ENCODE measurements at regions not wholly inside any gene's neighbourhood (a gene's known extent, or its start where the extent isn't known, plus 50 kb on each side); places are given as distances from the start of the nearest gene placed in this dataset.

DNA sequence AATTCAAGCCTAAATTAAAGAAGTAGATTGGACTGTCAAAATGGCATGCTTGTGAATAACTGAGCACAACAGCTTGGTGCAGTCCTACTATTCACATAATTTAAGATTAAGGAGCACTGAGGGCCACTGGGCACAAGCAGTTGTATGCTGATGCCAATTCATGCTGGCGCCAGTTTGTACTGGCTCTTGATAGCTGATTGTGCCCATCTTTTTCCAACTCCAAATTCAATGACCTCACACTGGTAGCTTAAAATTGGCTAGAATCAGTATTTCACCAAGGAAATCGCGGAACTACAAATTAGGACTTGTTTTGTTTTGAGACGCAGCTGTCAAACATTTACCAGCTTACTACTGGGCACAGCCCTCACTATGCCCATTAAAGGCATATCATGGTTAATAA, 969.2 kb downstream of the JRKL start:
- CTCF ChIA-PET = no interaction called here
- Histone ChIP-seq H4K20me1 (ENCODE audit: insufficient read depth) (no peaks in the 10 kb centered on the region), H3K4me2 (no peak overlapping the region), H3K9me3 (no peaks in the 10 kb centered on the region), H3F3A (replicated peaks; ENCODE audit: insufficient read depth) (peaks cover 16% of the 10 kb centered on the region), H3K27ac (ENCODE audit: low read depth in 2 of 2, low read length in 1 of 2) (no peak overlapping the region), H3K79me2 (ENCODE audit: insufficient read depth) (no peaks in the 10 kb centered on the region), H3K4me3 (ENCODE audit: low read depth in 2 of 2, low read length in 1 of 2) (no peak overlapping the region), H3K36me3 (replicated peaks in 1 of 2; ENCODE audit: control insufficient read depth in 1 of 2, insufficient read depth in 2 of 2, low read length in 1 of 2) (no peaks in the 10 kb centered on the region), H3K4me1 (ENCODE audit: control insufficient read depth in 1 of 2, insufficient read depth in 2 of 2, low read depth in 1 of 2, low read length in 1 of 2) (peaks cover 0 to 16% of the 10 kb centered on the region in 2 experiments; a peak in 2 of 4 replicates), H3K27me3 (ENCODE audit: insufficient read depth) (no peaks in the 10 kb centered on the region), H3K9ac (no peak overlapping the region), H3K9me2 (no peaks in the 10 kb centered on the region), H2AFZ (ENCODE audit: low read depth) (no peak overlapping the region)
- no peak for DNase-seq
- POLR2A ChIA-PET = no interaction called here
- TF ChIP-seq, protein P1, sequence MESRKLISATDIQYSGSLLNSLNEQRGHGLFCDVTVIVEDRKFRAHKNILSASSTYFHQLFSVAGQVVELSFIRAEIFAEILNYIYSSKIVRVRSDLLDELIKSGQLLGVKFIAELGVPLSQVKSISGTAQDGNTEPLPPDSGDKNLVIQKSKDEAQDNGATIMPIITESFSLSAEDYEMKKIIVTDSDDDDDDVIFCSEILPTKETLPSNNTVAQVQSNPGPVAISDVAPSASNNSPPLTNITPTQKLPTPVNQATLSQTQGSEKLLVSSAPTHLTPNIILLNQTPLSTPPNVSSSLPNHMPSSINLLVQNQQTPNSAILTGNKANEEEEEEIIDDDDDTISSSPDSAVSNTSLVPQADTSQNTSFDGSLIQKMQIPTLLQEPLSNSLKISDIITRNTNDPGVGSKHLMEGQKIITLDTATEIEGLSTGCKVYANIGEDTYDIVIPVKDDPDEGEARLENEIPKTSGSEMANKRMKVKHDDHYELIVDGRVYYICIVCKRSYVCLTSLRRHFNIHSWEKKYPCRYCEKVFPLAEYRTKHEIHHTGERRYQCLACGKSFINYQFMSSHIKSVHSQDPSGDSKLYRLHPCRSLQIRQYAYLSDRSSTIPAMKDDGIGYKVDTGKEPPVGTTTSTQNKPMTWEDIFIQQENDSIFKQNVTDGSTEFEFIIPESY (IDR thresholded peaks at IDR 0.05; ENCODE audit: borderline replicate concordance, low read depth) = no peak
- TF ChIP-seq POLR2AphosphoS5 (IDR thresholded peaks at IDR 0.05; ENCODE audit: low read depth, low read length) = no peak
- no peak for TF ChIP-seq REST (IDR thresholded peaks at IDR 0.05; ENCODE audit: low read depth, low read length)
- no peak for TF ChIP-seq GABPA (IDR thresholded peaks at IDR 0.05; ENCODE audit: low read depth)
- TF ChIP-seq, protein P2, sequence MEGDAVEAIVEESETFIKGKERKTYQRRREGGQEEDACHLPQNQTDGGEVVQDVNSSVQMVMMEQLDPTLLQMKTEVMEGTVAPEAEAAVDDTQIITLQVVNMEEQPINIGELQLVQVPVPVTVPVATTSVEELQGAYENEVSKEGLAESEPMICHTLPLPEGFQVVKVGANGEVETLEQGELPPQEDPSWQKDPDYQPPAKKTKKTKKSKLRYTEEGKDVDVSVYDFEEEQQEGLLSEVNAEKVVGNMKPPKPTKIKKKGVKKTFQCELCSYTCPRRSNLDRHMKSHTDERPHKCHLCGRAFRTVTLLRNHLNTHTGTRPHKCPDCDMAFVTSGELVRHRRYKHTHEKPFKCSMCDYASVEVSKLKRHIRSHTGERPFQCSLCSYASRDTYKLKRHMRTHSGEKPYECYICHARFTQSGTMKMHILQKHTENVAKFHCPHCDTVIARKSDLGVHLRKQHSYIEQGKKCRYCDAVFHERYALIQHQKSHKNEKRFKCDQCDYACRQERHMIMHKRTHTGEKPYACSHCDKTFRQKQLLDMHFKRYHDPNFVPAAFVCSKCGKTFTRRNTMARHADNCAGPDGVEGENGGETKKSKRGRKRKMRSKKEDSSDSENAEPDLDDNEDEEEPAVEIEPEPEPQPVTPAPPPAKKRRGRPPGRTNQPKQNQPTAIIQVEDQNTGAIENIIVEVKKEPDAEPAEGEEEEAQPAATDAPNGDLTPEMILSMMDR (IDR thresholded peaks at IDR 0.05) = no peak
- no peak for TF ChIP-seq TCF12 (IDR thresholded peaks at IDR 0.05)
- no peak for TF ChIP-seq EZH2phosphoT487 (IDR thresholded peaks at IDR 0.05; ENCODE audit: borderline replicate concordance, low read depth)
- no peak for TF ChIP-seq USF1 (IDR thresholded peaks at IDR 0.05; ENCODE audit: borderline replicate concordance, low read depth)
- TF ChIP-seq FOXM1 (IDR thresholded peaks at IDR 0.05; ENCODE audit: low read depth) = no peak
- TF ChIP-seq TEAD4 (IDR thresholded peaks at IDR 0.05; ENCODE audit: borderline replicate concordance, insufficient read depth) = no peak
- no peak for TF ChIP-seq NRF1 (IDR thresholded peaks at IDR 0.05; ENCODE audit: low read depth, low read length)
- 70% methylated on average over 4 of the region's 4 CpGs for WGBS (ENCODE audit: low lambda C conversion rate)

Data from SK-N-SH (cell line).